Endothelial cell of umbilical vein (primary cell): ENCODE measurements at regions not wholly inside any gene's neighbourhood (a gene's known extent, or its start where the extent isn't known, plus 50 kb on each side); places are given as distances from the start of the nearest gene placed in this dataset.

Experiments used
- BruUV-seq: library from RNA; stranded (reverse); fragments of 400-500 nt; replicated peaks from 2 replicates; lab custom pipeline; 2021; lab: Mats Ljungman, UMichigan
- CTCF ChIA-PET: fragments of 300-600, 350-600 bp; sonication (Branson Sonifier 250); formaldehyde crosslinking; loops from one replicate; lab custom pipeline; 2021; ENCODE audit warnings: antibody characterized with exemption, inconsistent platforms; lab: Charles Lee
- POLR2A ChIA-PET: fragments of 300-600, 350-600 bp; sonication (Branson Sonifier 250); formaldehyde crosslinking; loops from one replicate; lab custom pipeline; 2021; ENCODE audit warnings: antibody characterized with exemption, inconsistent platforms; lab: Charles Lee
- DNase-seq: peaks from one replicate; pipeline ENCODE4 v3.0.0-alpha.2; 2011; ENCODE audit warnings: low read depth, low spot score
- FAIRE-seq: peaks from 2 replicates; lab custom pipeline; 2011; peaks lifted over from hg19 to GRCh38; lab: Jason Lieb, UNC
- H2AFZ ChIP-seq: 2 replicates; pipeline ENCODE4 v1.6.0; 2012; ENCODE audit warnings: low read depth, low read length, control low read depth, inconsistent platforms
- H3K27ac ChIP-seq: 2 replicates; pipeline ENCODE4 v1.5.1; 2011; ENCODE audit warnings: low read depth, mild to moderate bottlenecking, control low read depth, low read length, moderate library complexity; ENCODE audit not compliant: insufficient read depth
- H3K27me3 ChIP-seq, 2 experiments: 2 replicates each; pipeline versions ENCODE4 v1.6.0 to v1.6.1; 2011; ENCODE audit warnings: low read length in 2 of 2, mixed read lengths in 1 of 2; ENCODE audit not compliant: control insufficient read depth in 2 of 2, insufficient read depth in 2 of 2
- H3K36me3 ChIP-seq, 2 experiments: 2 replicates in 1 of 2; 3 replicates in 1 of 2; pipeline ENCODE4 v1.5.1; 2011; ENCODE audit warnings: low read length in 2 of 2, mild to moderate bottlenecking in 1 of 2, moderate library complexity in 1 of 2; ENCODE audit not compliant: control insufficient read depth in 2 of 2, insufficient read depth in 2 of 2; ENCODE audit errors: extremely low read depth in 1 of 2
- H3K4me1 ChIP-seq: 3 replicates; pipeline ENCODE4 v1.5.1; 2011; ENCODE audit warnings: mild to moderate bottlenecking, low read length; ENCODE audit not compliant: control insufficient read depth, insufficient read depth; ENCODE audit errors: extremely low read depth
- H3K4me2 ChIP-seq: 2 replicates; pipeline ENCODE4 v1.6.1; 2011; ENCODE audit warnings: low read length, control low read depth, mixed read lengths; ENCODE audit not compliant: insufficient read depth
- H3K4me3 ChIP-seq, 3 experiments: fragments of 200-600 bp in 1 of 3; sonication (generic), shearing (Covaris generic) in 1 of 3; replicated peaks in 1 of 3; 2 replicates each; pipeline ENCODE4 v1.5.1; 2011 to 2016; ENCODE audit warnings: control low read depth in 3 of 3, low read length in 3 of 3, mild to moderate bottlenecking in 2 of 3, inconsistent platforms in 1 of 3, low read depth in 1 of 3, moderate library complexity in 1 of 3; ENCODE audit not compliant: insufficient read depth in 1 of 3
- H3K79me2 ChIP-seq: 2 replicates; pipeline ENCODE4 v1.6.0; 2012; ENCODE audit warnings: low read length, inconsistent platforms; ENCODE audit not compliant: control insufficient read depth, insufficient read depth
- H3K9ac ChIP-seq: replicated peaks from 2 replicates; pipeline ENCODE3; 2011; ENCODE audit warnings: low read length, control low read depth; ENCODE audit not compliant: insufficient read depth; ENCODE audit errors: extremely low read depth
- H3K9me1 ChIP-seq: replicated peaks from 3 replicates; pipeline ENCODE4 v1.6.0; 2011; ENCODE audit warnings: mild to moderate bottlenecking, low read length; ENCODE audit not compliant: control insufficient read depth, insufficient read depth; ENCODE audit errors: extremely low read depth
- H3K9me3 ChIP-seq: replicated peaks from 2 replicates; pipeline ENCODE4 v1.5.1; 2012; ENCODE audit warnings: low read length, inconsistent platforms; ENCODE audit not compliant: control insufficient read depth, insufficient read depth
- H4K20me1 ChIP-seq: replicated peaks from 2 replicates; pipeline ENCODE3; 2011; ENCODE audit warnings: mild to moderate bottlenecking, low read length; ENCODE audit not compliant: control insufficient read depth, insufficient read depth; ENCODE audit errors: extremely low read depth
- CTCF ChIP-seq, 2 donors: IDR thresholded peaks; 1 replicate in 1 of 2; 2 replicates in 1 of 2; pipeline ENCODE4 v1.5.1; 2011; ENCODE audit warnings: low read length in 2 of 2, mild to moderate bottlenecking in 2 of 2, moderate library complexity in 2 of 2, control low read depth in 1 of 2, inconsistent platforms in 1 of 2, low read depth in 1 of 2; ENCODE audit not compliant: insufficient read depth in 1 of 2; ENCODE audit errors: extremely low read depth in 1 of 2
- EZH2 ChIP-seq: IDR thresholded peaks from 2 replicates; pipeline ENCODE4 v1.6.1; 2012; ENCODE audit warnings: borderline replicate concordance, low read depth, mild to moderate bottlenecking, moderate library complexity, low read length, inconsistent platforms; ENCODE audit not compliant: severe bottlenecking
- FOS ChIP-seq: IDR thresholded peaks from 2 replicates; pipeline ENCODE4 v1.6.1; 2011; ENCODE audit warnings: mild to moderate bottlenecking, low read length, moderate library complexity, borderline replicate concordance; ENCODE audit not compliant: insufficient read depth
- GATA2 ChIP-seq: IDR thresholded peaks from 2 replicates; pipeline ENCODE4 v1.7.0; 2011; ENCODE audit warnings: low read depth, mild to moderate bottlenecking, moderate library complexity, mixed read lengths, low read length; ENCODE audit not compliant: insufficient read length, insufficient read depth
- JUN ChIP-seq: IDR thresholded peaks from 2 replicates; pipeline ENCODE4 v1.6.1; 2011; ENCODE audit warnings: borderline replicate concordance, low read depth; ENCODE audit not compliant: insufficient read length, insufficient read depth
- MAX ChIP-seq: IDR thresholded peaks from 2 replicates; pipeline ENCODE4 v1.6.1; 2011; ENCODE audit not compliant: insufficient read depth, insufficient read length
- MYC ChIP-seq: IDR thresholded peaks from one replicate; pipeline ENCODE4 v1.6.1; 2011; ENCODE audit warnings: mild to moderate bottlenecking, low read depth, low read length
- POLR2A ChIP-seq: IDR thresholded peaks from 2 replicates; pipeline ENCODE4 v1.6.1; 2012; ENCODE audit warnings: low read depth, mild to moderate bottlenecking, control low read depth, low read length
- POLR2AphosphoS5 ChIP-seq: IDR thresholded peaks from 2 replicates; pipeline ENCODE4 v1.6.1; 2012; ENCODE audit warnings: low read depth, mild to moderate bottlenecking, control low read depth, low read length, moderate library complexity; ENCODE audit not compliant: insufficient read depth
- dilution Hi-C: fragments of 300-500 bp; cut with MboI; formaldehyde crosslinking; loops from one replicate; pipeline ENCODE4 v1.15.0; 2019; ENCODE audit warnings: low sequenced_read_pairs; ENCODE audit not compliant: extremely low pct_ligation_motif_present
- intact Hi-C: fragments of 100-400 bp; cut with micrococcal nuclease; formaldehyde crosslinking; loops from one replicate; pipeline ENCODE4 v1.10.0; 2022

GRCh38 chr15:35720019-35720418 is 174.1 kb upstream of the DPH6 start:
- dilution Hi-C loops = no loop called here
- no peaks in the 10 kb centered on the region for H3K4me1 ChIP-seq
- ChIA-PET POLR2A (no interaction called here), CTCF (no interaction called here)
- H3K9me1 ChIP-seq = no peaks in the 10 kb centered on the region
- BruUV-seq = no TSS peak
- intact Hi-C loops = no loop called here
- H3K79me2 ChIP-seq = no peaks in the 10 kb centered on the region
- DNase-seq = no peak
- TF ChIP-seq CTCF (IDR thresholded peaks at IDR 0.05; ENCODE audit: extremely low read depth in 1 of 2, insufficient read depth in 1 of 2, low read depth in 1 of 2, low read length in 2 of 2) = no peak
- no peak overlapping the region for H3K4me2 ChIP-seq
- no peaks in the 10 kb centered on the region for H3K9me3 ChIP-seq
- H4K20me1 ChIP-seq = no peaks in the 10 kb centered on the region
- no peak for FAIRE-seq
- no peaks in the 10 kb centered on the region for H3K27me3 ChIP-seq
- H3K36me3 ChIP-seq = no peaks in the 10 kb centered on the region
- H3K27ac ChIP-seq = no peak overlapping the region
- no peak overlapping the region for H2AFZ ChIP-seq
- no peak overlapping the region for H3K9ac ChIP-seq
- no peak overlapping the region for H3K4me3 ChIP-seq

GRCh38 chr15:35720984-35721383 is 175.0 kb upstream of the DPH6 start:
- BruUV-seq = no TSS peak
- POLR2A ChIA-PET = no interaction called here
- FAIRE-seq = no peak

More at GRCh38 chr15:35720984-35721383, 175.0 kb upstream of the DPH6 start:
- Histone ChIP-seq H3K9me3 (no peaks in the 10 kb centered on the region), H3K27me3 (no peaks in the 10 kb centered on the region), H4K20me1 (no peaks in the 10 kb centered on the region), H3K36me3 (no peaks in the 10 kb centered on the region), H2AFZ (no peak overlapping the region), H3K9me1 (no peaks in the 10 kb centered on the region), H3K9ac (no peak overlapping the region), H3K4me2 (no peak overlapping the region), H3K4me3 (no peak overlapping the region), H3K27ac (no peak overlapping the region), H3K4me1 (peaks cover 8% of the 10 kb centered on the region), H3K79me2 (no peaks in the 10 kb centered on the region)
- dilution Hi-C loops (no loop called here), intact Hi-C loops (no loop called here)
- DNase-seq = no peak
- CTCF ChIA-PET = no interaction called here
- no peak for TF ChIP-seq MAX
- TF ChIP-seq MYC = no peak
- TF ChIP-seq GATA2 = no peak
- no peak for TF ChIP-seq POLR2A
- TF ChIP-seq FOS = no peak
- TF ChIP-seq POLR2AphosphoS5 = no peak
- TF ChIP-seq EZH2 = no peak
- TF ChIP-seq JUN = no peak
- TF ChIP-seq CTCF (IDR thresholded peaks at IDR 0.05; ENCODE audit: extremely low read depth in 1 of 2, insufficient read depth in 1 of 2, low read depth in 1 of 2, low read length in 2 of 2) = no peak
